ENCODE measurements at regions not wholly inside any gene's neighbourhood (a gene's known extent, or its start where the extent isn't known, plus 50 kb on each side); places are given as distances from the start of the nearest gene placed in this dataset.

DNA sequence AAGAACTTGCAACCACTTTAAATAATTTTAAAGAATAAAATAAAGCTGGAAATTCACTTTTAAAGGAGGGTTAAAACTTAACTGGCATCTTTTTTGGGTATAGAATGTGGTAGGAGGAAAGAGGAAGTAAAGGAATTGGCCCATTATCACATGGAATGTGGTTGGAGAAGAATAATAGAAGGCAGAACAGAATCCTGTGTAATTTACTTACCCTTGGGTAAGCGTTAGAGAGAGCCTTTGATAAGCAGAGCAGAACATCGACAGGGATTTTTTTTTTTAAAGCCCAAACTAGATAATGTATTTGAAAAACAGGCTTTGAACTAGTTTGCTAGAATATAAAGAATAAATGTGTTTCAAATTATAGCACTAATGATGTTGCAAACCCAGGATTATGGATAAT, 199.8 kb upstream of the KIAA1217 start:
- TF ChIP-seq, protein P1, sequence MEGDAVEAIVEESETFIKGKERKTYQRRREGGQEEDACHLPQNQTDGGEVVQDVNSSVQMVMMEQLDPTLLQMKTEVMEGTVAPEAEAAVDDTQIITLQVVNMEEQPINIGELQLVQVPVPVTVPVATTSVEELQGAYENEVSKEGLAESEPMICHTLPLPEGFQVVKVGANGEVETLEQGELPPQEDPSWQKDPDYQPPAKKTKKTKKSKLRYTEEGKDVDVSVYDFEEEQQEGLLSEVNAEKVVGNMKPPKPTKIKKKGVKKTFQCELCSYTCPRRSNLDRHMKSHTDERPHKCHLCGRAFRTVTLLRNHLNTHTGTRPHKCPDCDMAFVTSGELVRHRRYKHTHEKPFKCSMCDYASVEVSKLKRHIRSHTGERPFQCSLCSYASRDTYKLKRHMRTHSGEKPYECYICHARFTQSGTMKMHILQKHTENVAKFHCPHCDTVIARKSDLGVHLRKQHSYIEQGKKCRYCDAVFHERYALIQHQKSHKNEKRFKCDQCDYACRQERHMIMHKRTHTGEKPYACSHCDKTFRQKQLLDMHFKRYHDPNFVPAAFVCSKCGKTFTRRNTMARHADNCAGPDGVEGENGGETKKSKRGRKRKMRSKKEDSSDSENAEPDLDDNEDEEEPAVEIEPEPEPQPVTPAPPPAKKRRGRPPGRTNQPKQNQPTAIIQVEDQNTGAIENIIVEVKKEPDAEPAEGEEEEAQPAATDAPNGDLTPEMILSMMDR (conservative IDR thresholded peaks at IDR 0.05) = no peak
- TF ChIP-seq ZFX (IDR thresholded peaks at IDR 0.05) = no peak

All from C4-2B (cell line).